ENCODE measurements at regions not wholly inside any gene's neighbourhood (a gene's known extent, or its start where the extent isn't known, plus 50 kb on each side); places are given as distances from the start of the nearest gene placed in this dataset.

DNA sequence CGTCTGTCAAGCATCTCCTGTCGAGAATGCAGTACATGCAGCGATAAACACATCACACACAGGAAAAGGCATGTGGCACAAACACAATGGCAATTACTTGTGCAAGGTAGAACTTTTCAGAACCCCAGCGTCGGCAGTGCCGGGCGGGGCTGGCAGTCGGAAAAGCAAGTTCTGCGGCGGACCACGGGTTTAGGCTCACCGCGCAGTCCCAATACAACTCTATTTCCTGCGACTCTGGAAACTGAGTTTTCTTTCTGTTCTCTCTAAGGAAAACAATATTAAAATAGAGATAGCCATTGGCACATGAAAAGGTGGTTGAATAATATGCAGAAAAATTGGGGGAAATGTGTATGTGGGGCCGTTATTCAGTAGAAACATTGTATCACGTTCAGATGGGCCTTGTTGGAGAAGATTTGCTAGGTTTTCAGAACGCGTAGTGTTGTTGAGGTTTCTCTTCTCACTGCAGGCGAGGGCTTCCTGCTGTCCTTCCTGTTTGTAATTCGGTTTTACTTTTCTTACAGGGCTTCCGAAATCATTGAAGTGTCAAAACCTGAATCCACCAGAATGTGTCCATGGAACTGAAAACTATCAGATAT is 369.5 kb downstream of the THBS2 start:
- BruUV-seq (replicated peaks): no TSS peak
- Histone ChIP-seq H2AFZ (replicated peaks; ENCODE audit: low read length, poor library complexity) (no peak overlapping the region), H3K79me1 (ENCODE audit: low read depth in 1 of 2, low read length in 2 of 2) (no peaks in the 10 kb centered on the region), H3K14ac (replicated peaks; ENCODE audit: low read depth, low read length) (no peak overlapping the region), H3K27ac (ENCODE audit: insufficient read depth, low read length) (no peak overlapping the region), H4K8ac (ENCODE audit: low read depth in 2 of 2, low read length in 2 of 2) (no peak overlapping the region), H4K20me1 (ENCODE audit: insufficient read depth, low read length) (no peaks in the 10 kb centered on the region), H2BK120ac (ENCODE audit: low read depth, low read length) (no peak overlapping the region), H3K4me3 (ENCODE audit: insufficient read depth, low read depth, low read length) (no peak overlapping the region), H3K9ac (ENCODE audit: low read depth, low read length) (no peak overlapping the region), H3K4me2 (ENCODE audit: low read depth, low read length) (peak overlapping the region; percentile 27; the same call in 1 of the 2 replicates), H3K9me1 (ENCODE audit: insufficient read depth, low read length) (no peaks in the 10 kb centered on the region), H3K4ac (ENCODE audit: low read depth, low read length) (no peak overlapping the region), H2BK20ac (ENCODE audit: low read depth, low read length) (no peak overlapping the region), H3K9me3 (ENCODE audit: control insufficient read depth, insufficient read depth, low read length) (no peaks in the 10 kb centered on the region), H4K91ac (ENCODE audit: insufficient read depth, low read depth, low read length) (no peak overlapping the region), H2BK5ac (ENCODE audit: low read depth, low read length, poor library complexity, severe bottlenecking) (no peak overlapping the region), H3K4me1 (ENCODE audit: control insufficient read depth, insufficient read depth, low read length) (no peaks in the 10 kb centered on the region), H3K56ac (ENCODE audit: extremely low read depth, insufficient read depth, low read length) (no peak overlapping the region), H3K18ac (ENCODE audit: low read depth, low read length) (no peak overlapping the region), H3K27me3 (ENCODE audit: control insufficient read depth, insufficient read depth, low read length) (no peaks in the 10 kb centered on the region; the same call in 1 of the 2 replicates), H2AK5ac (ENCODE audit: low read depth, low read length) (no peak overlapping the region), H2BK15ac (ENCODE audit: low read depth, low read length) (no peak overlapping the region), H2AK9ac (replicated peaks; ENCODE audit: low read depth, low read length, poor library complexity) (no peak overlapping the region), H3K36me3 (ENCODE audit: control insufficient read depth, insufficient read depth, low read length) (no peaks in the 10 kb centered on the region), H3K23ac (ENCODE audit: low read depth, low read length) (no peak overlapping the region), H4K5ac (ENCODE audit: low read depth, low read length) (no peak overlapping the region)
- POLR2A ChIA-PET (ENCODE audit: unreplicated experiment): no interaction called here
- in situ Hi-C loops (cut with MboI; ENCODE audit: low sequenced_read_pairs) (loop anchor here (25.0 kb wide), 1 partner anchor 972 kb away; no protein-coding TSS in a partner anchor), intact Hi-C loops (cut with micrococcal nuclease) (loop anchor here (1.0 to 10.0 kb wide), 2 partner anchors 819 to 976 kb away; no protein-coding TSS in a partner anchor), dilution Hi-C loops (cut with HindIII; ENCODE audit: low sequenced_read_pairs, unreplicated experiment) (no loop called here)
- CTCF ChIA-PET: no interaction called here
- no peak for DNase-seq
- no peak for TF ChIP-seq FOS (IDR thresholded peaks at IDR 0.05; ENCODE audit: low read depth, low read length)
- TF ChIP-seq, protein P1, sequence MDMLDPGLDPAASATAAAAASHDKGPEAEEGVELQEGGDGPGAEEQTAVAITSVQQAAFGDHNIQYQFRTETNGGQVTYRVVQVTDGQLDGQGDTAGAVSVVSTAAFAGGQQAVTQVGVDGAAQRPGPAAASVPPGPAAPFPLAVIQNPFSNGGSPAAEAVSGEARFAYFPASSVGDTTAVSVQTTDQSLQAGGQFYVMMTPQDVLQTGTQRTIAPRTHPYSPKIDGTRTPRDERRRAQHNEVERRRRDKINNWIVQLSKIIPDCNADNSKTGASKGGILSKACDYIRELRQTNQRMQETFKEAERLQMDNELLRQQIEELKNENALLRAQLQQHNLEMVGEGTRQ (IDR thresholded peaks at IDR 0.05; ENCODE audit: low read depth, low read length): no peak
- no peak for TF ChIP-seq RFX5 (IDR thresholded peaks at IDR 0.05; ENCODE audit: low read depth, low read length)
- 40% methylated on average over 3 of the region's 21 CpGs; no CpG with 5 or more reads in 1 of the 2 experiments for WGBS, 2 experiments (ENCODE audit: extremely low coverage in 2 of 2, insufficient read length in 1 of 2)
- ATAC-seq (ENCODE audit: low read depth): no peak
